Mucosa of gallbladder (tissue), 1 donor: ENCODE measurements at regions not wholly inside any gene's neighbourhood (a gene's known extent, or its start where the extent isn't known, plus 50 kb on each side); places are given as distances from the start of the nearest gene placed in this dataset.

Experiments used
- DNase-seq: peaks from one replicate; pipeline ENCODE4 v3.0.0-alpha.2; 2020; ENCODE audit warnings: low spot score
- donor health status: DM: no; HTN: no; CAD: no.

DNA sequence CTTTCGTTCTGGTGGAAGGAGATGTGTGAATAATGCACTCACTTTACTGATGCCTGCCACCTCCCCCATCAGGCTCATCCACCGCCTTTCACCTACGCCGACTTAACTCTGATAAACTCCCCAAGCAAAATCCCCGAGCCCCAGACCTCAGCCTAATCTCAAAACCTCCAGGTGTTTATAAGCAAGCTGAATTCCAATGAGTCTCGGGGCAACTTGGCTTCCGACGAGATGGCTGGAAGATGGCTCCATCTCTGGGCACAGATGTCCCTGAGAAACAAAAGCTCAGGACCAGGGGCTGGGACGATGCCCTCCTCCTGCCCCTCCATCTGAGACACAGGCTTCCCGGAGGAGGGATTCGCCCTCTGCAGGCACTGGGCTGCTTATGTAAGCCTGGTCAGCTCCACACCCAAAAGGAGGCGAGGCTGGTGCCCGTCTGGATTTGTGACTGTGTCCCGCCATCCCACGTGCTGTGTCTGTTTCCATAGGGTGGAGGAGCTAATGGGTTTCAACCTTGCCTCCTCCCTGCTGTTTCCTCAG is 386.4 kb upstream of the TNRC6C start:
- DNase-seq, result no peak

DNA sequence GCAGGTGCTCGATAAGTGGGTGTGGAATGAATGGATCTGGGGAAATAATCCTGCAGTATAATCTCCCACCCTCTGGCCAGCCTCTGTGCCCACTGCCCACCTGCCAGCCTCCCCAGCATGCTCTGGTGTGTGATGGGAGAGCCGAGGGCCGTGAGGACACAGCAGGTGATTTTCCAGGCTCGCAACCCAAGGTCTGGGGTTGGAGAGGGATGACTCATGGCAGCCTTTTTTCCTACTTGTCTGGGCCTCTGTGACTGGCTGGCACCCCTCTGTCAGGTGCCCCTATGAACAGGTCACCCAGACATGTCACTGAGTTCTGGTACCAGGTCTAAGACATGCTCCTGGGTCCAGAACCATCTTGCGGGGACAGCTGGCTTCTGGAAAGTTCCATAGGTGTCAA is 385.7 kb upstream of the TNRC6C start:
- DNase-seq, result no peak

DNA sequence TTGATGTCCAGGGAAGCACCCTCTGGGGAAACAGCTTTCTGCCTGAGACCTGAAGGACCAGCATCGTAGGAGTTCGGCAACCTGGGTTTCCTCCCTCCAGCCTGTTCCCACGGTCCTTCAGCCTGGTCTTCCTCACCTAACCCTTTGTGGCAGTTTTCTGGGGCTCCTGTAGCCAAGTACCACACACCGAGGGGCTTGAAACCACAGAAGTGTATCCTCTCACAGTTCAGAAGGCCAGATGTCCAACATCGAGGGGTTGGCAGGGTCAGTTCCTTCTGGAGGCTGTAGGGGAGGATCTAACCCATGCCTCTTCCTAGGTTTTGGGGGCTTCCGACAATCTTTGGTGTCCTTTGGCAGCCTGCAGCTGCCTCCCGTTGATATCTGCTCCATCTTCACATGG is 381.0 kb upstream of the TNRC6C start:
- DNase-seq, result no peak

DNA sequence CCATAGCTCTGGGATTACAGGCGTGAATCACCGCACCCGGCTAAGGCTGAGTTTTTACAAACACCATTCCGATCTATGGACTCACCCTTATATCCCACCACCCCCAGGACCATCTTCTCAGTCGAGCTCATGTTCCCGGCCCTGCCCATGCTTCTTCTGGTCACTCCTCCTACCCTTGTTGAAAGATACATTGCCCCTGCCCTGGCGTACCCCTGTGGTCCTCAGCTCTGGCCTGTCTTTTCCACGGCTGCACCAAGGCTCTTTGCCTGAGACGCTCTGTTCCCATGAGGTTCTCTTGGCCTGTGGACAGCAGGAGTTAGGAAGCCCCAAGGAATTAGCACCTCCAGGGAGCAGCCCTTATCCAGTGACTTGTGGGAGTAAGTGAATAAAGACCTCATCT is 379.4 kb upstream of the TNRC6C start:
- DNase-seq, result no peak

DNA sequence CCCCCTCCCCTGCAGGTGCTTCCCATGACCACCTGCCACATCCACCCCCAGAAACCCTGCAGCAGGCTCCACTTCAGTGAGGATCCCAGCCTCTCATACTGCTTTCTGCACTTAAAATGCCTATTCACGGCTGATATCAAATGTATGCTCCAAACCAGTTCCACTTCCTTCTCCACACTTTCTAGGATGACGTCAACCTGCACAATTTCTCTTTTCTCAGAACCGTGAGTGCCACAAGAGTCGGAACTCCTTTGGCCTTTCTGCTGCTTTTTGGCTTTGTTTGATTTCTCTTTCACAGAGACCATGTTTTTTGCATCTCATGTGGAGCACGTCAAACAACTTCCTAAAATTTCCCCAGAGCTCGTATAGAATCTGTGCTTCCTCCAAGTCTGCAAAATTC is 378.8 kb upstream of the TNRC6C start:
- DNase-seq, result no peak

DNA sequence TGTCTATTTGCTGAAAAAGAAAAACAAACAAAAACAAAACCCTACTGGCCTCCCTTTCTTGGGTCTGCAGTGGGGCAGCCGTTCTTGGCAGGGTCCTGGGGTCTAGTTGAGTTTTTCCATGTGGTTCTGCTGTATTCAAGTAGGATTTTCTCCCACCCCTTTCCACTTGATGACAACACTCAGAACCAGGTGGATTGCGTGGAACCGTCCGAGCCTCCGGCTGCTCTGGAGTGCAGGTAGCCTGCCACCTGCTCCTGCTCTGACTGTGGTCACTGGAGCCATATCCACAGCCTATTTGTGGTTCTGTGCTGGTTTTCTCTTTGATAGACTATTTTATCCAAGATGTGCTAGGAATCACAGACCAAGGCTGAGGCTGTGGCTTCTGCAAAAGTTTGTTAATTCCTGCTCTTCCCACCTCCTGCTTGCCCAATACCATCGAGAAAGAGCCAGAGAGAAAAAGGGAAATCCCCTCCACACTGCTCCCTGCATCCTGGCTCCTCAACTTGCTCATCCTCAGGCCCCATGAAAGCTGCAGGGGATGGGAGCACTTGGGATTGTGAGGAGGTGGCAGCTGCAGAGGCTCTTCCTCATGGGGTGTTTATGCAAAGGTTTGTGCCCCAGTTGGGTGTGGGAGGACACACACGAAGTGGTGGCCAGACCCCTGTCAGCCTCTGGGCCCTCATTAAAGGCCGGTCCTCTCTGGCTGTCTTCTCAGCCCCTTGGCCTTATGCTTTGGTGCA is 377.8 kb upstream of the TNRC6C start:
- DNase-seq, result no peak

DNA sequence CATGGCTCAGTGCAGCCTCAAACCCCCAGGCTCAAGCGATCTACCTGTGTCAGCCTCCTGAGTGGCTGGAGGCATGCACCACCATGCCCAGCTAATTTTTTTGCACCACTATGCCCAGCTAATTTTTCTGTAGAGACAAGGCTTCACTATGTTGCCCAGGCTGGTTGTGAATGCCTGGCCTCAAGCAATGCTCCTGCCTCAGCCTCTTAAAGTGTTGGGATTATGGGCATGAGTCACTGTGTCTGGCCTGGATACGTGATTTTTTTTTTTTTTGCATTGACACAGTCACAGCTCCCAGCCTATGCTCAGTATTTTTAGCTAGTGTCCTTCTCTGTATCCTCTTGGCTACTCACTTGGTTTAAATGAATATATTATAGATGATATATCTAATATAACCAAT is 377.0 kb upstream of the TNRC6C start:
- no peak for DNase-seq

DNA sequence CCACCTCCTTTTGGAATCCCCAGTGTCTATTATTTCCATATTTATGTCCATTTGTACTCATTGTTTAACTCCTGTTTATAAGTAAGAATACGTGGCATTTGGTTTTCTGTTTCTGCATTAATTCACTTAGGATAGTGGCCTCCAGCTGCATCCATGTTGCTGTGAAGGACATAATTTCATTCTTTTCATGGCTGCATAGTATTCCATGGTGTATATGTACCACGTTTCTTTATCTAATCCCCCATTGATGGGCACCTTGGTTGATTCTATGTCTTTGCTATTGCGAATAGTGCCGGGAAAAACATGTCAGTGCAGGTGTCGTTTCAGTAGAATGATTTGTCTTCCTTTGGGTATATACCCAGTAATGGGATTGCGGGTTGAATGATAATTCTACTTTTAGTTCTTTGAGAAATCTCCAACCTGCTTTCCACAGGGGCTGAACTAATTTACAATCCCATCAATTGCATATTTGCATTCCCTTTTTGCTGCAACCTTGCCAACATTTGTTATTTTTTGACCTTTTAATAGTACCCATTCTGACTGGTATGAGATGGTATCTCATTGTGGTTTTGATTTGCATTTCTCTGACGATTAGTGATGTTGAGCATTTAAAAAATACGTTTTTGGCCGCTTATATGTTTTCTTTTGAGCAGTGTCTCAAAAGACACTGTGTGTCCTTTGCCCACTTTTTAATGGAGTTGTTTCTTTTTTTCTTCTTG is 373.2 kb upstream of the TNRC6C start:
- DNase-seq, result no peak

DNA sequence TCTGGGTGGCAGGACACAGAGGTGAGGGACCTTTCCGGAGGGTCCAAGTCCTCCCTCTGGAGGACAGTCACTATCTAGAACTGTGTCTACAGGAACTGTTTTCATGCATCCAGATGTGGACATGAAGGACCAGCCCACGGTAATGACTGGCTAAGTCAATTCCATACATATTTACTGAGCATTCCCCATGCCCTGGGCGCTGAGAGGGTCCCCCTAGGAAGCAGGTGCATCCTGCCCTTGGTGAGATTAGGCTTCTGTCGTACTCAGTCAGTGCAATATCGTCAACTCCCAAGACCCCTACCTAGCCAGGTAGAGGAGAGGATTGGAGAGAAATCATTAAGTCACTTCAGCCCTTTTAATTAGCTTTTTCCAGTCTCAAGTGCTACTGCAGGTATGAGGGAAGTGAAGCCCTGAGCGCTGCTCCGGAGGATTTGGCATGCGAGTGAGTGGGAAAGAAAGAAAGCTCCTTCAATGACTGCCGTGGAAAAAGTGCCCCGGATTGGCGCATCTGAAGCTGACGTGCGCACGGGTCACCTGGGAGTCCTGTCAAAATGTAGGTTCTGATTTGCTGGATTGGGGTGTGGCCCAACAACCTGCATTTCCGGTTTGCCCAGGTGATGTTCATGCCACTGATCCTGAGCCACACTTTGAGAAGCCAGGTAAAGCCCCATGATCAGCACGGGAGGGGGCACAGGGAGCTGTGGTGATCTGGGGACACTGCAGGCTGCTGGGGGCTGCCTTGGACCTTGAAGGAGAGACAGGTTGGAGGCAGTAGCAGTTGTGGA is 367.4 kb upstream of the TNRC6C start:
- DNase-seq, result no peak

DNA sequence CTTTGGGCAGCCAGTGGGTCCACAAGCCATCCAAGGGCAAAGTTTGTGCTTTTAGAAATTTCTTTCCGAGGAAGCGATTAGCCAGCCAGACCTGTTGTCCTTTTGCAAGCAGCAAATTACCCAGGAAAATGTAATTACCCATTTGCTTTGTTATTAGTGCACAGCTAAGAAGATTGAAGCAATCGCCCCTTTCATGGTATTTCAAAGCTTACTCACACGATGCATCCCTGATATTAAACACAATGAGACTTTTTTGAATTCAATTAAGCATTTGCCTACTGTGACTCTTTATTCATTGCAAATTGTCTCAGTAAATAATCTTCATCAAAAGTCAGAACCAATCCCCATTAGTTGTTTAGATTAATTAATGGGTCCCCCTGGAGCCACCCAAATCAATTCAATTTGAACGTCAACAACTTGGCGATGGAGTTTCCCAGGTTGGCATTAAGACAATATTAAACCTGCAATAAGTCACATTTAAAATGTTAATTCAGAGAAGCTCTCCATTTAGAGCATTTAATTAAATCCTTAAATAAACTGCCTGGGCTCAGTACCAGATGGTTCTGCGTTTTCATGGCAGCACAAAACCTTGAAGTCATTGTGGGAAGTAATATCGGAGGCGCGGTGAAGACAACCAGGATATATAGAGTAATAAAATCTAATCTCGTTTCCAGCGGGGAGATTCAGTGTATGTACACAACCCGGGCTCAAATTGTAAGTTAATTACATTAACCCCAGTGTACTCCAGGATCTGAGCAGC is 366.2 kb upstream of the TNRC6C start:
- DNase-seq, result no peak

DNA sequence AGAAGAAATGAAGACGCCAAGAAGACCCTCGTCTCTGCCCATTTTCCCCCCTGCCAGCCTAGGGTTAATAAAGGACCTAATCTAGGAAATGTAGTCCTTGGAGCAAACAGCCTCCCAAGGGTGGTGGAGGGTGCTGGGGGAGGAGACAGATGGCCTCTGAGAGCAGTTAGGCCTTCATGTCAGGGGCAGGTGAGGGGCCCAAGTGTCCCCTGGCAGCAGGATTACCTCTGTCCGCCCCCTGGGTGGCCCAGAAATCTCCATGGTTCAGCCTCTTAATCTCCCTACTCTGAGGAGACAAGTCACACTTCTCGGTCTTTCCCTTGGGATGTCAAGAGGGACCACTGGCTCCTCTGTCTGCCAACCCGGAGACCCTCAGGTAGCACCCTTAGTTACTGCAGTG is 365.4 kb upstream of the TNRC6C start:
- DNase-seq, result no peak

DNA sequence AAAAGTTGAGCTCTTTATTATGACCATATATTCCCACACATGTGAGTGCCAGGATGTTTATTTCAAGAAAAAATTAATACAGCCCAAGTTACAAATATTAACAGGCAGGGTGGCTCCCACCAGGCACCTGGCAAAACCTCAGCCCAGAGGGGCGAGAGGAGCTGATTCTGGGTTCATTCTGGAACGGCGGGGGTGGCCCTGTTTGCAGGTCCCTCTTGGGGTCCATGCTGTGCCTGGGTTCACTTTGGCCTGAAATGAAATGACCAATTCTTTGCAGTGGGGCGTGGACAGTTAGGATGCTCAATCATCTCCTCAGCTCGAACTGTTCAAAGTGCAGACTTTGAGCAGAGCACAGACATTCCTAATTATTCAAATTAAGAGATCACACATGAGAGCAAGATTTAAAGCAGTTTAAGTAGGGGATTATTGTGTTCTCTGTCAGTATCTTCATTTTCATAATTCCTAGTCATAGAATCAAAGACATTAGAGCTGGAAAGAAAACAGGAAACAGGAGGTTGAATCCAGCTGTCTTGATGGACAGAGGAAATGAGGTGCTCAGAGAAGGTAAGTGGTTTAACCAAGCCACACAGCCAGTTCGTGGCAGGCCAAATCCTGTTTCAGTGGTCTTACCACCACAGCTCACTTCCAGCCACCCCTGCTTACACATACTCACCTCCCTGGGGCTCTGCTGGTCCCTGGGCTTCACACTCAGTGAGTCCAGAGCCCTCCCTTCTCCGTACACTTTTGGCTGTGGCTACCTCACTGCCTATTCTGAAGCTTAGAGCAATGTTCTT is 363.9 kb upstream of the TNRC6C start:
- no peak for DNase-seq

DNA sequence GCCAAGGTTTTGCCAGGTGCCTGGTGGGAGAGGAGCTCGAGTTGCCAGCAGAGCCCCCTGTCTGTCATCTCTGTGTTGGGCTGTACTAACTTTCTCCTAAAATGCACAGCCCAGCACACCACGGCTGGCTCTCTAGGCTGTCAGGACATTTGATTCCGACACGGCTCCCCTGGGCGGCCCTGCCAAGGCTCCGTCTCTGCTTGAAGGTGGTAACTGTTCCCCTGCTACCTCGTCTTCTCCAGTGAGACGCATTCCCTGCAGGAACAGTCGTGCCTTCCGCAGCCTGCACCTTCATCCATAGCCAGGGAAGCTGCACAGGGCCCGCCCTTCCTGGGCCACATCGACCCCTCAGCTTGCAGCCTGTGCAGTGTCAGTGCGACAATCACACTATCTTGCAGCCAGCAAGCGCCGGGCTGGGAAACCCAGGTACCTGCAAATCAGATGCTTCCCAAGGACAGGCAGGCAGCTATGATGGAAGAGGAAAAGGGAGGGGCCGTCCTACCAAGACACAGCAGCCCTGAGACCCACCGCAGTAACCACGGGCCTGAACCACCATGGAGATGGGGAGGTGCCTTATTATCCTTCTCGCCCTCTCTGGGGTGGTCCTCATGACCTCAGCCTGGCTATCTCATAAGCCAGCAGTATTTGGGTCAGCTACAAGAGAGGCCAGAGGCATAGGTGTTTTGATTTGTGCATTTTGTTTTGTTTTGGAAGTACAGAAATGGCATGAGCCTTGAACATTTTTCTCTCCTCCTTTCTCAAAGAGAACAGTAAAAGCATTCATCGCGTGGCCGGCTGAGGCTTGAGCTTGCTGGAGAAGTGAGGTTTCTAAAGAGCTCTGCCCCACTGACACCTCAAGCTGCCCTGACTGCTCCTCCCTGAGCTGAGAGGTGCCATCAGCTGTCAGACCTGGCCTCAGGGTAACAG is 361.7 kb upstream of the TNRC6C start:
- no peak for DNase-seq

DNA sequence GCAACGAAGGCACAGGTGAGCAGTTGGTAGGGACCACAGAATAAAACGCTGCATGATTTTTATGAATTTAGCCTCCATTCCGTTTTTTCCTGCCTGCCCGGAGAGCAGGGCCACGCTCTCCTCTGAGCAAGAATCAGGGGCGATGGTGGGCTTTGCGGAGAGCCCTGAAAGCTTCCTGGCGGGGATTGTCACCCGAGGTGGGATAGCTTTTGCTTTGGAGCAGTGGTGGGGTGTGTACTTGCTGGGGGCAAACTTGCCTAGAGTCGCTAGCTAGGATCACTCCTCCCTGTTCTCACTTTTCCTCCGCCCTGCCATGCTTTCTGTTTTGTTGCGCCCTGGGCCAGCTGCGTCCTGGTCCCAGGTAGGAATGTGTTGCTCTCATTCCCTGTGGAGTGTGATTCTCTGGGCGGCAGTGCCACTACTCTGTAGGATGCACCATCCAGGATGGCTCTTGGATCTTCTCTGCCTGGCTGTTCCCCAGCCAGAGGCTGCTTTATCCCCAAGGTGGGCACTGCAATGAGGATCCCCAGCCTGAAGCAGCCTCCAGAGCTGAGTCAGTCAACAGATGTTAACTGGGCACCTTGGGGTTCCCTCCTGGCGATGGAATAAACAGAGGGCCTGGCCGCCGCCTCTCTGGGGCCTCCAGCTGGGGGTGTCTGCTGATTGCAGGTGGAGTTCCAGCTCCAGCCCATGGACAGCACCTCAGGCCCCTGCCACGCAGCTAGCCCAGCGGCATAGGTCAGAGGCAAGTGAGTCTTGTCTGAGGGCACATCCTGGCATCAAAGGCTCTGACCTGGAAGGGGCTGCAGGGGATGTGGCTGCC is 360.9 kb upstream of the TNRC6C start:
- DNase-seq, result no peak

DNA sequence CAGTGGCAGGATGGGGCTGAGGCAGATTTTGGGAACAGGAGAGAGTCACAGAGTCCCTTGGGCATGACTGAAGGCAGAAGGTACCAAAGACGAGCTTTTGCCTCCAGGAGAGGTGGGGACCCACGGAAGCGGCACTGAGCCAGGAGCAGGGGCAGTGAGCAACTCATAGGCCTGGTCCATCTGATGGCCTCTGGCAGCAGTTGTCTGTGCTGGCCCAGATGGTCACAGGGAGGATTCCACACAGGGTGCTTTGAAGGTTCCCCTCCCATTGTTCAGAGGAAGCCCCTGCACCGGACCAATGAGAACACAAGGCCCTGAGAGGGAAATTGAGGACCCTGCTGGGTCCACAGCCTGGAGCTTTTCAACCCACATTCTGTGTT is 360.3 kb upstream of the TNRC6C start:
- DNase-seq, result no peak

DNA sequence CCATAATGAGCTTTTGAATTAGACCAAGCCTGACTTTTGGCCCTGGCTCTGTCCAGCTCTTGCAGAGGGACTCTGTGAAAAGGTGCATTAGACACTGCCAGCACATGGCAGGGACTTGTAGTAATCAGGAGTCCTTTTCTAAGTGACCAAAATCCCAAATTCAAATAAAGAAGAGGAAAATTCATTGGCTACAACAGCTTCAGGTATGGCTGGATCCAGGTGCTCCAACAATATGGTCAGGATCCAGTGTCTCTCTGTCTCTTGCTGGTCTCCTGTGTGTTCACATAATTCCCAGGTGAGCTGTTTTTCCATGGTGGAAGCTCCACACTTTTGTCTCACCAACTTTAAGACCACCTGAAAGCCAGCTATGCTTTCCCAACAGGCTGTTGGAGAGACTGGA is 358.8 kb upstream of the TNRC6C start:
- DNase-seq, result no peak

DNA sequence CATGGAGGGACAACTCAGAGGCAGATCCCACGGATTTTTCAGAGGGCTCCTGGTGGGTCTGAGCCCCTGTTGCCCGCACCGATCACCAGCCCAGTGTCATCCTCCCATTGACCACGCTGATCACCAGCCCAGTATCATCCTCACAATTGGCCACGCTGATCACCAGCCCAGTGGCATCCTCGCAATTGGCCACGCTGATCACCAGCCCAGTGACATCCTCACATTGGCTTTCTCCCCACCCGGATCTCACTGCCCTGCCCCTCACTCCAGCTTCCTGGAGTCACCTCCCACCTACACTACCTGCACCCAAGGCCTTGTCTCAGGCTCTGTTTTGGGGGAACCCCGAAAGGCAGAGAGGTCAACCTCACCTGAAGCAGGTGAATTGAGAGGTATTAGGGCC is 358.2 kb upstream of the TNRC6C start:
- no peak for DNase-seq

DNA sequence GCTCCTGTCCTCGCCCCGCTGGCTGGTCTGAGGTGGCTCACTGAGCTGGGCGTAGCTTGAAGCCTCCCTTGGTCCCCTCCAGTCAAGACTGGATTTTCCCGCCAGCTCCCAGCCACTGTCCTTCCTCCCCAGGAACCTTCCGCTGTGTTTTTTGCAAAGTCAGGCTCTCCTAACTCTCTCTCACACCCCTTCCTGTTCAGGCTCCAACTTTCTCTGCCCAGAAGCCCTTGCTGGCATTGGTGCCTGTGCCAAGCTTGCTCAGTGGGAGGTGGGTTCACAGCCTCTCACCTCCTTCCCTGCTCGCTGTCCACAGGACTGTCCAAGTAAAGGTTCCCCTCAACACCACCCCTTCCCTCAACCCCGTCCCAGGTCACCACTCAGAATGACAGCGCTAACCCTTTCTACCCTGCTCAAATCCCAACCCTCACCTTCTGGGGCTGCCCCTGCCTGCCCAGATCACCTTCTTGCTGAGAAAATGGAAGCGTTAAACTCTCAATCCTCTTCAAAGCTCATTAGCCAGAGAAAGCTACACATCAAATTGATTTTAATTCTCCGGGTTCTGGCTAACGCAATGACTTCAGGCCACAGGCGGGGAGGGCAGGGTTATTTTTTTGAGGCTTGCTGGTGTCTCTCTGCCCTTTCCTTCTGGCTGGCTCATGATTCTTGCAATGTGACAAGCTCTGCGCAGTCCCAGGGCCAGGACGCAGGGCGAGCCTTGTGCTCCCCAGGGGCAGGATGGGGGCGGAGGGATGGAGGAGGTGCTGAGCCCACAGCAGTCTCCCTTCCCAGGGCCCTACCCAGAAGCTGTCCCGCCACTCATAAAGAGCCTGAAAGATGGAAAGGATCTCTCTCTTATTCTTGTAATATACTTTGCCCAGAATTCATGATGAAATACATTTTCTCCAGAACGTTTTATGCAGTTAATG is 357.2 kb upstream of the TNRC6C start:
- no peak for DNase-seq
